K562 (cell line): ENCODE measurements at regions not wholly inside any gene's neighbourhood (a gene's known extent, or its start where the extent isn't known, plus 50 kb on each side); places are given as distances from the start of the nearest gene placed in this dataset.
A peak's percentile ranks its signal among the peaks of the same experiment; 100 is the strongest.

Experiments
- ATAC-seq: fragments of 200-7000 bp; cut with Tn5 transposase; 3 replicates; pipeline ENCODE4 v1.9.1; 2020; ENCODE audit warnings: moderate library complexity
- BruUV-seq: library from RNA; stranded (reverse); fragments of 400-500 nt; replicated peaks from 2 replicates; lab custom pipeline; 2021; lab: Mats Ljungman, UMichigan
- CTCF ChIA-PET: fragments of 300-600 bp; formaldehyde crosslinking; extraction: SDS; loops from one replicate; lab custom pipeline; 2021; ENCODE audit warnings: low intra/inter-chr PET ratio; lab: Yijun Ruan, JAX
- POLR2A ChIA-PET: fragments of 300-600, 350-650 bp; sonication (Branson Sonifier 250); formaldehyde crosslinking; extraction: SDS; loops from one replicate; lab custom pipeline; 2021; ENCODE audit warnings: antibody characterized with exemption, inconsistent platforms; lab: Yijun Ruan, JAX
- DNase-seq, 4 experiments: peaks; one replicate each; pipeline versions ENCODE4 v3.0.0 to v3.0.0-alpha.2; 2011 to 2018; ENCODE audit warnings: low spot score in 3 of 4, mixed read lengths in 3 of 4; ENCODE audit errors: extremely low read depth in 1 of 4
- FAIRE-seq: peaks from 2 replicates; lab custom pipeline; 2011; peaks lifted over from hg19 to GRCh38; lab: Jason Lieb, UNC
- H2AFZ ChIP-seq: 2 replicates; pipeline ENCODE4 v1.6.0; 2011; ENCODE audit warnings: low read depth, low read length, control low read depth, inconsistent platforms
- H3K27ac ChIP-seq: fragments of 200-600 bp; 3 replicates; pipeline ENCODE4 v1.8.0; 2011; ENCODE audit warnings: low read depth, mild to moderate bottlenecking, control low read depth, inconsistent platforms, low read length, moderate library complexity, mixed read lengths; ENCODE audit errors: extremely low read depth
- H3K27me3 ChIP-seq, 2 experiments: fragments of 300-600 bp in 1 of 2; 2 replicates in 1 of 2; 3 replicates in 1 of 2; pipeline versions ENCODE4 v1.6.0 to v1.8.0; 2011; ENCODE audit warnings: inconsistent platforms in 2 of 2, low read length in 2 of 2, mild to moderate bottlenecking in 1 of 2, mixed read lengths in 1 of 2, moderate library complexity in 1 of 2; ENCODE audit not compliant: control insufficient read depth in 2 of 2, insufficient read depth in 2 of 2
- H3K36me3 ChIP-seq: fragments of 300-600 bp; 3 replicates; pipeline ENCODE4 v1.8.0; 2011; ENCODE audit warnings: mild to moderate bottlenecking, low read length, inconsistent platforms; ENCODE audit not compliant: control insufficient read depth, insufficient read depth
- H3K4me1 ChIP-seq, 2 experiments: fragments of 200-600 bp in 1 of 2; replicated peaks in 1 of 2; 2 replicates in 1 of 2; 3 replicates in 1 of 2; pipeline versions ENCODE4 v1.5.1 to v1.8.0; 2011; ENCODE audit warnings: inconsistent platforms in 2 of 2, low read length in 2 of 2, mild to moderate bottlenecking in 1 of 2, mixed read lengths in 1 of 2, moderate library complexity in 1 of 2; ENCODE audit not compliant: control insufficient read depth in 2 of 2, insufficient read depth in 2 of 2
- H3K4me2 ChIP-seq: 2 replicates; pipeline ENCODE4 v1.6.1; 2011; ENCODE audit warnings: low read length, control low read depth, inconsistent platforms, mixed read lengths; ENCODE audit not compliant: insufficient read depth
- H3K4me3 ChIP-seq: fragments of 200-600 bp; sonication (generic), shearing (Covaris generic); 2 replicates; pipeline ENCODE4 v1.5.1; 2016; ENCODE audit warnings: control low read depth, inconsistent platforms
- H3K79me2 ChIP-seq: fragments of 200-600 bp; 3 replicates; pipeline ENCODE4 v1.8.0; 2011; ENCODE audit warnings: low read length, inconsistent platforms; ENCODE audit not compliant: control insufficient read depth, insufficient read depth
- H3K9ac ChIP-seq, 2 experiments: 2 replicates each; pipeline versions ENCODE4 v1.6.0 to v1.6.1; 2011; ENCODE audit warnings: low read depth in 2 of 2, low read length in 2 of 2, control low read depth in 1 of 2, inconsistent platforms in 1 of 2, mild to moderate bottlenecking in 1 of 2, mixed read lengths in 1 of 2; ENCODE audit not compliant: insufficient read depth in 1 of 2
- H3K9me1 ChIP-seq: one replicate; pipeline ENCODE4 v1.6.0; 2011; ENCODE audit warnings: inconsistent platforms, mild to moderate bottlenecking, low read length, moderate library complexity; ENCODE audit not compliant: control insufficient read depth, insufficient read depth
- H3K9me3 ChIP-seq: replicated peaks from 2 replicates; pipeline ENCODE4 v1.5.1; 2011; ENCODE audit warnings: low read depth, low read length, inconsistent platforms; ENCODE audit not compliant: control insufficient read depth, insufficient read depth
- H4K20me1 ChIP-seq: replicated peaks from 2 replicates; pipeline ENCODE4 v1.6.1; 2011; ENCODE audit warnings: low read length, inconsistent platforms, mixed read lengths; ENCODE audit not compliant: control insufficient read depth, insufficient read depth
- CTCF ChIP-seq, 3 experiments: IDR thresholded peaks in 2 of 3; conservative IDR thresholded peaks in 1 of 3; 2 replicates each; pipeline ENCODE4 v1.5.1; 2011 to 2012; ENCODE audit warnings: low read length in 3 of 3, mild to moderate bottlenecking in 3 of 3, control low read depth in 2 of 3, improper control_type of control experiment in 1 of 3, inconsistent platforms in 1 of 3, low read depth in 1 of 3, mixed read lengths in 1 of 3, moderate library complexity in 1 of 3; ENCODE audit not compliant: insufficient read depth in 2 of 3
- E2F6 ChIP-seq, 2 experiments: IDR thresholded peaks; 2 replicates each; pipeline ENCODE4 v1.6.1; 2011; ENCODE audit warnings: borderline replicate concordance in 1 of 2, control low read depth in 1 of 2, low read depth in 1 of 2, low read length in 1 of 2, mild to moderate bottlenecking in 1 of 2, mixed read lengths in 1 of 2, moderate library complexity in 1 of 2; ENCODE audit not compliant: insufficient read depth in 1 of 2, insufficient read length in 1 of 2, poor library complexity in 1 of 2, severe bottlenecking in 1 of 2; ENCODE audit errors: extremely low read depth in 1 of 2
- ELF2 ChIP-seq: fragments of 250-450 bp; sonication (Bioruptor Pico); IDR thresholded peaks from 2 replicates; pipeline ENCODE4 v1.5.0; 2021; ENCODE audit warnings: mild to moderate bottlenecking
- TAF1 ChIP-seq: IDR thresholded peaks from 2 replicates; pipeline ENCODE4 v1.6.1; 2011; ENCODE audit warnings: mild to moderate bottlenecking, low read length, moderate library complexity; ENCODE audit not compliant: insufficient read depth, control insufficient read depth, severe bottlenecking; ENCODE audit errors: extremely low read depth
- ZFPM2 ChIP-seq: fragments of 250-450 bp; sonication (Bioruptor Pico); IDR thresholded peaks from 2 replicates; pipeline ENCODE4 v1.5.1; 2022; ENCODE audit warnings: mild to moderate bottlenecking
- ZNF408 ChIP-seq: fragments of 250-450 bp; sonication (Bioruptor Pico); IDR thresholded peaks from 2 replicates; pipeline ENCODE4 v1.4.0; 2020; ENCODE audit warnings: low read depth, mild to moderate bottlenecking, moderate library complexity
- ZNF589 ChIP-seq: fragments of 200-800 bp; sonication (Bioruptor generic); IDR thresholded peaks from 2 replicates; pipeline ENCODE4 v1.6.1; 2016; ENCODE audit warnings: low read depth, missing genetic modification characterization, missing compliant biosample characterization
- ZNF655 ChIP-seq: fragments of 250-450 bp; sonication (Bioruptor Pico); IDR thresholded peaks from 2 replicates; pipeline ENCODE4 v1.5.0; 2021
- ZNF785 ChIP-seq: fragments of 250-450 bp; sonication (Bioruptor Pico); IDR thresholded peaks from 2 replicates; pipeline ENCODE4 v1.4.0; 2020; ENCODE audit warnings: mild to moderate bottlenecking
- WGBS: fragments of 100-300 bp; shearing (Covaris generic); methylation state at CpG from one replicate; pipeline ENCODE4 v1.1.6; 2016; ENCODE audit warnings: low coverage, mixed read lengths; ENCODE audit not compliant: insufficient coverage; ENCODE audit errors: missing lambda C conversion rate; 5-methylcytosine and 5-hydroxymethylcytosine counted together
- in situ Hi-C: fragments of 300-500 bp; cut with MboI; formaldehyde crosslinking; loops from 4 replicates; pipeline ENCODE4 v1.15.0; 2018; ENCODE audit warnings: inconsistent platforms, mixed read lengths
- intact Hi-C: fragments of 100-400 bp; cut with micrococcal nuclease; formaldehyde crosslinking; loops from 2 replicates; pipeline ENCODE4 v1.14.2; 2022

GRCh38 chr3:20254268-20255117 is 68.5 kb upstream of the SGO1 start:
- Histone ChIP-seq H3K27ac (no peak overlapping the region), H3K9me1 (no peaks in the 10 kb centered on the region), H3K36me3 (no peaks in the 10 kb centered on the region), H3K27me3 (no peaks in the 10 kb centered on the region), H3K4me3 (no peak overlapping the region), H3K79me2 (no peaks in the 10 kb centered on the region), H3K4me2 (no peak overlapping the region), H3K9me3 (no peaks in the 10 kb centered on the region), H4K20me1 (no peaks in the 10 kb centered on the region), H2AFZ (peak overlapping the region; percentile 60; the same call in 1 of the 2 replicates), H3K9ac (no peak overlapping the region; a peak in 1 of 4 replicates), H3K4me1 (no peaks in the 10 kb centered on the region; a peak in 1 of 5 replicates)
- CTCF ChIA-PET, result no interaction called here
- TF ChIP-seq ZNF408 (CRISPR knock-in tag) (no peak), ZNF785 (CRISPR knock-in tag) (no peak)
- BruUV-seq, result no TSS peak
- in situ Hi-C loops (no loop called here), intact Hi-C loops (no loop called here)
- FAIRE-seq (no peak), DNase-seq (no peak), ATAC-seq (peak; percentile 23)
- WGBS, result 11% methylated on average over 18 of the region's 18 CpGs
- POLR2A ChIA-PET, result interaction anchor here (0.7 to 1.3 kb wide), 5 partner anchors 9 to 443 kb away, joined by 3 read pairs; no protein-coding TSS in a partner anchor

GRCh38 chr3:20250786-20251185 is 64.8 kb upstream of the SGO1 start:
- no peaks in the 10 kb centered on the region for H3K27me3 ChIP-seq
- no peak overlapping the region for H3K4me2 ChIP-seq
- no peak overlapping the region for H3K4me3 ChIP-seq
- H3K79me2 ChIP-seq, result no peaks in the 10 kb centered on the region
- H3K9me1 ChIP-seq, result no peaks in the 10 kb centered on the region
- CTCF ChIA-PET, result no interaction called here
- POLR2A ChIA-PET, result interaction anchor here (0.6 to 0.7 kb wide), 2 partner anchors 19 to 65 kb away, joined by 3 read pairs; no protein-coding TSS in a partner anchor
- no peak for FAIRE-seq
- BruUV-seq, result no TSS peak
- ATAC-seq, result no peak; the same call in 2 of the 3 replicates
- intact Hi-C loops, result no loop called here
- H2AFZ ChIP-seq, result no peak overlapping the region
- no peak overlapping the region for H3K9ac ChIP-seq
- no peak overlapping the region for H3K27ac ChIP-seq
- H3K4me1 ChIP-seq, result no peaks in the 10 kb centered on the region; a peak in 1 of 5 replicates
- no peaks in the 10 kb centered on the region for H3K36me3 ChIP-seq
- no peak for DNase-seq
- no peaks in the 10 kb centered on the region for H4K20me1 ChIP-seq
- WGBS, result 45% methylated on average over 1 of the region's 1 CpG
- in situ Hi-C loops, result no loop called here
- no peaks in the 10 kb centered on the region for H3K9me3 ChIP-seq
- TF ChIP-seq ELF2 (CRISPR knock-in tag) (no peak), ZFPM2 (CRISPR knock-in tag) (no peak), CTCF (IDR thresholded peaks at IDR 0.05 in 2 of 3, conservative IDR thresholded peaks at IDR 0.05 in 1 of 3; ENCODE audit: insufficient read depth in 2 of 3, low read depth in 1 of 3, low read length in 3 of 3) (no peak), TAF1 (no peak), ZNF655 (CRISPR knock-in tag) (no peak), E2F6 (IDR thresholded peaks at IDR 0.05; ENCODE audit: borderline replicate concordance in 1 of 2, extremely low read depth in 1 of 2, insufficient read depth in 1 of 2, insufficient read length in 1 of 2, low read depth in 1 of 2, low read length in 1 of 2, poor library complexity in 1 of 2, severe bottlenecking in 1 of 2) (no peak), ZNF589 (CRISPR knock-in tag) (no peak)
